ENCODE measurements at regions not wholly inside any gene's neighbourhood (a gene's known extent, or its start where the extent isn't known, plus 50 kb on each side); places are given as distances from the start of the nearest gene placed in this dataset.

- TF ChIP-seq POLR2A (IDR thresholded peaks at IDR 0.05) (no peak), CTCF (IDR thresholded peaks at IDR 0.05) (no peak)
Observed at GRCh38 chr17:34201225-34201624, 53.9 kb upstream of the CCL2 start.

Data from Peyer's patch (tissue), 4 donors.